GM21360 (cell line): ENCODE measurements at regions not wholly inside any gene's neighbourhood (a gene's known extent, or its start where the extent isn't known, plus 50 kb on each side); places are given as distances from the start of the nearest gene placed in this dataset.

Experiments used
- ATAC-seq: cut with Tn5 transposase; IDR thresholded peaks from one replicate; pipeline ENCODE4 v1.9.1; 2021; ENCODE audit warnings: mild to moderate bottlenecking, moderate library complexity; ENCODE audit not compliant: unreplicated experiment

GRCh38 chr5:56692359-56693219 is 122.8 kb upstream of the MAP3K1 start:
- ATAC-seq = no peak

GRCh38 chr5:56688402-56688801 is 126.9 kb upstream of the MAP3K1 start:
- no peak for ATAC-seq

GRCh38 chr5:56686337-56687195 is 128.8 kb upstream of the MAP3K1 start:
- peak; percentile 65 for ATAC-seq

- ATAC-seq = no peak
These were observed 129.7 kb upstream of the MAP3K1 start for GRCh38 chr5:56685503-56686217.

GRCh38 chr5:56684159-56684558 is 131.2 kb upstream of the MAP3K1 start:
- no peak for ATAC-seq

GRCh38 chr5:56683733-56684132 is 131.6 kb upstream of the MAP3K1 start:
- ATAC-seq = no peak

GRCh38 chr5:56683281-56683680 is 132.1 kb upstream of the MAP3K1 start:
- ATAC-seq = no peak

GRCh38 chr5:56681346-56681745 is 134.0 kb upstream of the MAP3K1 start:
- ATAC-seq = no peak

GRCh38 chr5:56680731-56681130 is 134.6 kb upstream of the MAP3K1 start:
- no peak for ATAC-seq

- ATAC-seq = no peak
These were observed 137.6 kb upstream of the MAP3K1 start for GRCh38 chr5:56677690-56678305.

GRCh38 chr5:56676091-56676768 is 139.1 kb upstream of the MAP3K1 start:
- no peak for ATAC-seq

- no peak for ATAC-seq
These were observed 140.9 kb upstream of the MAP3K1 start for GRCh38 chr5:56674441-56674840.

GRCh38 chr5:56673171-56673570 is 142.2 kb upstream of the MAP3K1 start:
- no peak for ATAC-seq

- no peak for ATAC-seq
These were observed 143.8 kb upstream of the MAP3K1 start for GRCh38 chr5:56671571-56671970.

- no peak for ATAC-seq
These were observed 144.4 kb upstream of the MAP3K1 start for GRCh38 chr5:56670916-56671315.

- peak; percentile 98 for ATAC-seq
These were observed 145.5 kb upstream of the MAP3K1 start for GRCh38 chr5:56669534-56670483.

- ATAC-seq = no peak
These were observed 146.4 kb upstream of the MAP3K1 start for GRCh38 chr5:56668996-56669395.

- ATAC-seq = no peak
These were observed 147.7 kb upstream of the MAP3K1 start for GRCh38 chr5:56667692-56668091.

GRCh38 chr5:56666901-56667300 is 148.4 kb upstream of the MAP3K1 start:
- ATAC-seq = no peak
